OCI-LY3 (cell line): ENCODE measurements at regions not wholly inside any gene's neighbourhood (a gene's known extent, or its start where the extent isn't known, plus 50 kb on each side); places are given as distances from the start of the nearest gene placed in this dataset.
A peak's percentile ranks its signal among the peaks of the same experiment; 100 is the strongest.

Experiments
- H2AFZ ChIP-seq: fragments of 200-600, 300-600 bp; shearing (Covaris generic); 2 replicates; pipeline ENCODE4 v1.6.0; 2014; ENCODE audit warnings: antibody characterized with exemption, low read depth, low read length
- H3K27ac ChIP-seq: fragments of 200-600, 300-600 bp; sonication (generic); 2 replicates; pipeline ENCODE4 v1.5.1; 2014; ENCODE audit warnings: mild to moderate bottlenecking, low read length, moderate library complexity, mixed read lengths
- H3K27me3 ChIP-seq: fragments of 200-600, 300-600 bp; sonication (generic); 2 replicates; pipeline ENCODE4 v1.6.1; 2014; ENCODE audit warnings: low read depth, low read length, mixed read lengths
- H3K36me3 ChIP-seq: fragments of 200-600, 300-600 bp; sonication (generic); replicated peaks from 2 replicates; pipeline ENCODE3; 2014; ENCODE audit warnings: low read depth, low read length, mixed read lengths
- H3K4me1 ChIP-seq: fragments of 300-600, 200-600 bp; sonication (generic); 2 replicates; pipeline ENCODE4 v1.6.1; 2014; ENCODE audit warnings: low read length, mixed read lengths
- H3K4me2 ChIP-seq: fragments of 200-600, 300-600 bp; sonication (generic); 2 replicates; pipeline ENCODE4 v1.6.1; 2014; ENCODE audit warnings: low read length, mixed read lengths
- H3K4me3 ChIP-seq: fragments of 300-600, 200-600 bp; sonication (generic); 2 replicates; pipeline ENCODE4 v1.5.1; 2014; ENCODE audit warnings: antibody characterized with exemption, mild to moderate bottlenecking, low read length, moderate library complexity
- H3K79me2 ChIP-seq: fragments of 300-600, 200-600 bp; shearing (Covaris generic); 2 replicates; pipeline ENCODE4 v1.6.1; 2014; ENCODE audit warnings: mild to moderate bottlenecking, low read length, mixed read lengths
- H3K9ac ChIP-seq: fragments of 300-600, 200-600 bp; shearing (Covaris generic); 2 replicates; pipeline ENCODE4 v1.6.0; 2014; ENCODE audit warnings: mild to moderate bottlenecking, low read length, moderate library complexity
- H3K9me3 ChIP-seq: fragments of 200-600, 300-600 bp; shearing (Covaris generic); 2 replicates; pipeline ENCODE4 v1.6.1; 2014; ENCODE audit warnings: low read length, mixed read lengths; ENCODE audit not compliant: insufficient read depth
- H4K20me1 ChIP-seq: fragments of 200-600, 300-600 bp; sonication (generic); 2 replicates; pipeline ENCODE4 v1.6.1; 2016; ENCODE audit warnings: low read length, mixed read lengths; ENCODE audit not compliant: insufficient read depth
- CTCF ChIP-seq: fragments of 200-600, 300-600 bp; sonication (generic); IDR thresholded peaks from 2 replicates; pipeline ENCODE4 v1.5.1; 2014; ENCODE audit warnings: antibody characterized with exemption, low read length, low read depth
- EZH2phosphoT487 ChIP-seq: fragments of 200-600 bp; shearing (Covaris generic); IDR thresholded peaks from 2 replicates; pipeline ENCODE4 v1.6.1; 2018; ENCODE audit warnings: antibody characterized with exemption, mixed run types, low read depth

GRCh38 chr18:55738483-55739114 lies 150.6 kb upstream of the TCF4 start:
- Histone ChIP-seq H3K27ac (peak overlapping the region; percentile 74; the same call in 1 of the 2 replicates), H3K9ac (no peak overlapping the region), H4K20me1 (no peaks in the 10 kb centered on the region), H2AFZ (no peak overlapping the region), H3K4me3 (no peak overlapping the region), H3K4me2 (peak overlapping the region; percentile 49; the same call in 1 of the 2 replicates), H3K4me1 (peaks cover 67% of the 10 kb centered on the region), H3K27me3 (no peaks in the 10 kb centered on the region), H3K36me3 (peaks cover 31% of the 10 kb centered on the region), H3K9me3 (peaks cover 12% of the 10 kb centered on the region; the same call in 1 of the 2 replicates), H3K79me2 (peaks cover 4% of the 10 kb centered on the region)
- TF ChIP-seq EZH2phosphoT487, result no peak
- TF ChIP-seq CTCF, result no peak

GRCh38 chr18:55737781-55738468 lies 149.9 kb upstream of the TCF4 start:
- no peaks in the 10 kb centered on the region for H4K20me1 ChIP-seq
- H3K79me2 ChIP-seq, result peaks cover 4% of the 10 kb centered on the region
- H3K9me3 ChIP-seq, result peaks cover 12% of the 10 kb centered on the region; the same call in 1 of the 2 replicates
- no peak overlapping the region for H3K4me3 ChIP-seq
- TF ChIP-seq EZH2phosphoT487 (no peak), CTCF (no peak)
- H3K4me2 ChIP-seq, result no peak overlapping the region
- no peaks in the 10 kb centered on the region for H3K27me3 ChIP-seq
- H3K27ac ChIP-seq, result 0 out of 2 replicates have a peak overlapping the region, but pooled peaks have one; percentile 74
- peaks cover 36% of the 10 kb centered on the region for H3K36me3 ChIP-seq
- peaks cover 73% of the 10 kb centered on the region for H3K4me1 ChIP-seq
- no peak overlapping the region for H3K9ac ChIP-seq
- no peak overlapping the region; the same call in 1 of the 2 replicates for H2AFZ ChIP-seq

GRCh38 chr18:55737266-55737665 lies 149.3 kb upstream of the TCF4 start:
- Histone ChIP-seq H3K27ac (no peak overlapping the region), H3K9ac (no peak overlapping the region), H3K9me3 (peaks cover 12% of the 10 kb centered on the region; the same call in 1 of the 2 replicates), H3K4me1 (peaks cover 80% of the 10 kb centered on the region), H2AFZ (no peak overlapping the region), H3K4me2 (no peak overlapping the region), H4K20me1 (no peaks in the 10 kb centered on the region), H3K4me3 (no peak overlapping the region), H3K79me2 (peaks cover 4% of the 10 kb centered on the region), H3K27me3 (no peaks in the 10 kb centered on the region), H3K36me3 (peaks cover 36% of the 10 kb centered on the region)
- TF ChIP-seq CTCF, result no peak
- TF ChIP-seq EZH2phosphoT487, result no peak

GRCh38 chr18:55735969-55736368 lies 148.0 kb upstream of the TCF4 start:
- Histone ChIP-seq H3K4me3 (no peak overlapping the region), H3K9ac (no peak overlapping the region), H3K4me2 (no peak overlapping the region), H3K27me3 (no peaks in the 10 kb centered on the region), H3K27ac (peak overlapping the region; percentile 90; the same call in 1 of the 2 replicates), H2AFZ (no peak overlapping the region), H3K9me3 (peaks cover 12% of the 10 kb centered on the region; the same call in 1 of the 2 replicates), H4K20me1 (no peaks in the 10 kb centered on the region), H3K36me3 (peaks cover 31% of the 10 kb centered on the region), H3K79me2 (peaks cover 4% of the 10 kb centered on the region), H3K4me1 (peaks cover 90% of the 10 kb centered on the region)
- no peak for TF ChIP-seq CTCF
- TF ChIP-seq EZH2phosphoT487, result no peak
